DMS79 treated with DMSO at 0.1 percent for 48 hours (cell line): ENCODE measurements at regions not wholly inside any gene's neighbourhood (a gene's known extent, or its start where the extent isn't known, plus 50 kb on each side); places are given as distances from the start of the nearest gene placed in this dataset.
"Not testable (repeated sequence)": the region's sequence is repeated elsewhere in the genome, so short reads cannot be mapped to it uniquely, and the experiment has no call there.

Experiments used
- DNase-seq: peaks from one replicate; lab custom pipeline; 2025; lab: John Stamatoyannopoulos, UW

- no peak for DNase-seq
Observed at GRCh38 chr7:115561335-115562110, 469.0 kb downstream of the TFEC start.

GRCh38 chr7:115559877-115560276, 470.7 kb downstream of the TFEC start:
- DNase-seq = no peak

- no peak for DNase-seq
Observed at GRCh38 chr7:115558161-115558560, 472.4 kb downstream of the TFEC start.

- DNase-seq = not testable (repeated sequence)
Observed at GRCh38 chr7:115557296-115557695, 473.3 kb downstream of the TFEC start.

- DNase-seq = no peak
Observed at GRCh38 chr7:115552766-115553165, 477.8 kb downstream of the TFEC start.

GRCh38 chr7:115549910-115550309, 480.7 kb downstream of the TFEC start:
- DNase-seq = no peak

GRCh38 chr7:115548756-115549155, 481.8 kb downstream of the TFEC start:
- no peak for DNase-seq

- no peak for DNase-seq
Observed at GRCh38 chr7:115546790-115547189, 483.8 kb downstream of the TFEC start.

GRCh38 chr7:115533785-115534184, 496.8 kb downstream of the TFEC start:
- DNase-seq = no peak

GRCh38 chr7:115526278-115526677, 504.3 kb downstream of the TFEC start:
- DNase-seq = no peak

- no peak for DNase-seq
Observed at GRCh38 chr7:115522174-115522573, 508.4 kb downstream of the TFEC start.

- DNase-seq = no peak
Observed at GRCh38 chr7:115516341-115516740, 514.2 kb downstream of the TFEC start.

- no peak for DNase-seq
Observed at GRCh38 chr7:115511330-115511729, 519.2 kb downstream of the TFEC start.

GRCh38 chr7:115505136-115505535, 525.4 kb downstream of the TFEC start:
- DNase-seq = no peak

- DNase-seq = no peak
Observed at GRCh38 chr7:115499956-115500355, 530.6 kb downstream of the TFEC start.

- DNase-seq = no peak
Observed at GRCh38 chr7:115496006-115496405, 534.6 kb downstream of the TFEC start.

- DNase-seq = no peak
Observed at GRCh38 chr7:115494529-115495147, 535.9 kb downstream of the TFEC start.

- DNase-seq = no peak
Observed at GRCh38 chr7:115493381-115493780, 537.2 kb downstream of the TFEC start.

- DNase-seq = no peak
Observed at GRCh38 chr7:115491744-115492380, 538.7 kb downstream of the TFEC start.

- no peak for DNase-seq
Observed at GRCh38 chr7:115479448-115479847, 551.1 kb downstream of the TFEC start.

- DNase-seq = no peak
Observed at GRCh38 chr7:115478426-115478825, 552.1 kb downstream of the TFEC start.

GRCh38 chr7:115477193-115477651, 553.3 kb downstream of the TFEC start:
- DNase-seq = no peak

GRCh38 chr7:115476671-115477181, 553.8 kb downstream of the TFEC start:
- peak; percentile 21 for DNase-seq
